Upper lobe of left lung (tissue), 4 donors: ENCODE measurements at regions not wholly inside any gene's neighbourhood (a gene's known extent, or its start where the extent isn't known, plus 50 kb on each side); places are given as distances from the start of the nearest gene placed in this dataset.

ENCODE experiments used
- CTCF ChIP-seq, 6 experiments: fragments of 450-650 bp in 4 of 6; fragments of 200-600 bp in 2 of 6; sonication (generic) in 2 of 6; IDR thresholded peaks; one replicate each; pipeline ENCODE4 v1.5.1; 2016 to 2019; ENCODE audit warnings: antibody characterized with exemption in 6 of 6
- POLR2A ChIP-seq, 4 donors: fragments of 450-650 bp; IDR thresholded peaks; one replicate each; pipeline ENCODE4 v1.5.1; 2016 to 2017; ENCODE audit warnings: antibody characterized with exemption in 4 of 4, mild to moderate bottlenecking in 2 of 4
- POLR2AphosphoS5 ChIP-seq, 2 donors: sonication (generic); formaldehyde crosslinking; IDR thresholded peaks; one replicate each; pipeline ENCODE4 v1.5.1; 2017; ENCODE audit warnings: antibody characterized with exemption in 2 of 2

DNA sequence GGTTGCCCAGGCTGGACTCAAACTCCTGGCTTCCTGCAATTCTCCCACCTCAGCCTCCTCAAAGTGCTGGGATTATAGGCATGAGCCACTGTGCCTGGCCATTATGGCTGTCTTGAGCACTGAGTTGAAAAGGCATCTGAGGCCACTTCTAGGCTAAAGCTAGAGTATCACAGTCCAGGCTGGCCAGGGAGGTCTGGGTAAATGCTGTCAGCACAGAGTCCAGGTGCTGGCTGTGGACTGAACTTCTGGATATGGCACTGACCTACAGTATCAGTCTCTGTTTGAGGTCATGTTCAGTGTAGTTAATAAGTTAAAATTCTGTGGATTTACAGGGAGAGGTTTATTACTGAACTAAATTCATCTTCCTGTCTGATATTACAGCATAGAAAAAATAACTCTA lies 222.5 kb upstream of the TOM1L1 start:
- no peak for TF ChIP-seq CTCF (IDR thresholded peaks at IDR 0.05)
- TF ChIP-seq POLR2AphosphoS5 (IDR thresholded peaks at IDR 0.05): no peak
- no peak for TF ChIP-seq POLR2A (IDR thresholded peaks at IDR 0.05)
